Keratinocyte (primary cell): ENCODE measurements at regions not wholly inside any gene's neighbourhood (a gene's known extent, or its start where the extent isn't known, plus 50 kb on each side); places are given as distances from the start of the nearest gene placed in this dataset.

Experiments used
- DNase-seq: peaks from one replicate; pipeline ENCODE4 v3.0.0-alpha.2; 2011; ENCODE audit warnings: low read depth, missing footprints, low spot score
- FAIRE-seq: peaks from 2 replicates; lab custom pipeline; 2011; peaks lifted over from hg19 to GRCh38; lab: Jason Lieb, UNC
- H2AFZ ChIP-seq: 2 replicates; pipeline ENCODE4 v1.6.0; 2012; ENCODE audit warnings: low read length, control low read depth, inconsistent platforms; ENCODE audit not compliant: control insufficient read depth
- H3K27ac ChIP-seq: 2 replicates; pipeline ENCODE4 v1.5.1; 2011; ENCODE audit warnings: low read length; ENCODE audit not compliant: control insufficient read depth, insufficient read depth
- H3K27me3 ChIP-seq: 3 replicates; pipeline ENCODE4 v1.6.0; 2011; ENCODE audit warnings: low read length; ENCODE audit not compliant: control insufficient read depth, insufficient read depth; ENCODE audit errors: extremely low read depth
- H3K36me3 ChIP-seq, 2 experiments: 2 replicates in 1 of 2; 3 replicates in 1 of 2; pipeline ENCODE4 v1.5.1; 2011; ENCODE audit warnings: low read length in 2 of 2, mild to moderate bottlenecking in 1 of 2; ENCODE audit not compliant: control insufficient read depth in 2 of 2, insufficient read depth in 2 of 2; ENCODE audit errors: extremely low read depth in 1 of 2
- H3K4me1 ChIP-seq: 3 replicates; pipeline ENCODE4 v1.5.1; 2011; ENCODE audit warnings: low read length; ENCODE audit not compliant: control insufficient read depth, insufficient read depth; ENCODE audit errors: extremely low read depth
- H3K4me2 ChIP-seq: 3 replicates; pipeline ENCODE4 v1.6.0; 2011; ENCODE audit warnings: low read depth, low read length; ENCODE audit not compliant: control insufficient read depth, insufficient read depth; ENCODE audit errors: extremely low read depth
- H3K4me3 ChIP-seq, 3 experiments: fragments of 200-600 bp in 1 of 3; sonication (generic) in 1 of 3; 2 replicates in 2 of 3; 3 replicates in 1 of 3; pipeline ENCODE4 v1.5.1; 2011 to 2016; ENCODE audit warnings: low read length in 3 of 3, mild to moderate bottlenecking in 3 of 3, control low read depth in 2 of 3, inconsistent platforms in 1 of 3, low read depth in 1 of 3, mixed read lengths in 1 of 3, mixed run types in 1 of 3, moderate library complexity in 1 of 3; ENCODE audit not compliant: control insufficient read depth in 2 of 3, insufficient read depth in 2 of 3; ENCODE audit errors: extremely low read depth in 1 of 3
- H3K79me2 ChIP-seq: 2 replicates; pipeline ENCODE4 v1.6.0; 2012; ENCODE audit warnings: low read length; ENCODE audit not compliant: control insufficient read depth, insufficient read depth
- H3K9ac ChIP-seq: 3 replicates; pipeline ENCODE4 v1.6.0; 2011; ENCODE audit warnings: low read length; ENCODE audit not compliant: control insufficient read depth, insufficient read depth; ENCODE audit errors: extremely low read depth
- H3K9me1 ChIP-seq: 3 replicates; pipeline ENCODE4 v1.6.0; 2011; ENCODE audit warnings: low read length; ENCODE audit not compliant: control insufficient read depth, insufficient read depth; ENCODE audit errors: extremely low read depth
- H3K9me3 ChIP-seq: 2 replicates; pipeline ENCODE4 v1.5.1; 2012; ENCODE audit warnings: low read depth, low read length; ENCODE audit not compliant: control insufficient read depth
- H4K20me1 ChIP-seq: 3 replicates; pipeline ENCODE4 v1.6.0; 2011; ENCODE audit warnings: low read length; ENCODE audit not compliant: control insufficient read depth, insufficient read depth; ENCODE audit errors: extremely low read depth
- EZH2 ChIP-seq: IDR thresholded peaks from one replicate; pipeline ENCODE4 v1.6.1; 2012; ENCODE audit warnings: inconsistent platforms, mild to moderate bottlenecking, low read length, moderate library complexity
- dilution Hi-C: fragments of 300-500 bp; cut with MboI; formaldehyde crosslinking; loops from one replicate; pipeline ENCODE4 v1.7.0; 2020; ENCODE audit warnings: low sequenced_read_pairs; ENCODE audit not compliant: extremely low pct_ligation_motif_present
- TF ChIP-seq, protein P1 (sequence below), 3 experiments: IDR thresholded peaks in 1 of 3; conservative IDR thresholded peaks in 1 of 3; optimal IDR thresholded peaks in 1 of 3; 2 replicates in 2 of 3; 3 replicates in 1 of 3; pipeline versions ENCODE3 to v1.5.1; 2011; ENCODE audit warnings: low read length in 3 of 3, mild to moderate bottlenecking in 3 of 3, moderate library complexity in 2 of 3, control low read depth in 1 of 3, inconsistent platforms in 1 of 3; ENCODE audit not compliant: insufficient read depth in 2 of 3; ENCODE audit errors: extremely low read depth in 1 of 3

DNA sequence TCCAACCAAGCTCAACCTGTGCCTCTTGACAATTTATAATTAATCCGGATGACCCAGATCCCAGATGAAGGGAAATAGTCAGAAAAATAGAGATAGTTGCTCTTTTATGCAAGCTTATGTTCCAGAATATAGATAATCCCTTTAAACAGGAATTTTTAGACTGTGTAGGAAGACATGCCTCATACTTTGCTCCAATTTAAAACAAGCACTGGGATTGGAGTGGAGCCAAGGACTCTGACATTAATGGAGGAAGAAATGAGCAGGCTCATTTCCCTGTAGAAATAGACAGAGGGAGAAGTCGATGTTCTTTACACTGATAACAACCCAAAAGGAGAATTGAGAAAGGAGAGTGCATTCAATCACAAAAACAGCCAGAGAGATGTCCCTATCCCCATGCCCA is 70.1 kb upstream of the LRRC55 start:
- dilution Hi-C loops: no loop called here
- H3K79me2 ChIP-seq: no peaks in the 10 kb centered on the region
- TF ChIP-seq, protein P1, sequence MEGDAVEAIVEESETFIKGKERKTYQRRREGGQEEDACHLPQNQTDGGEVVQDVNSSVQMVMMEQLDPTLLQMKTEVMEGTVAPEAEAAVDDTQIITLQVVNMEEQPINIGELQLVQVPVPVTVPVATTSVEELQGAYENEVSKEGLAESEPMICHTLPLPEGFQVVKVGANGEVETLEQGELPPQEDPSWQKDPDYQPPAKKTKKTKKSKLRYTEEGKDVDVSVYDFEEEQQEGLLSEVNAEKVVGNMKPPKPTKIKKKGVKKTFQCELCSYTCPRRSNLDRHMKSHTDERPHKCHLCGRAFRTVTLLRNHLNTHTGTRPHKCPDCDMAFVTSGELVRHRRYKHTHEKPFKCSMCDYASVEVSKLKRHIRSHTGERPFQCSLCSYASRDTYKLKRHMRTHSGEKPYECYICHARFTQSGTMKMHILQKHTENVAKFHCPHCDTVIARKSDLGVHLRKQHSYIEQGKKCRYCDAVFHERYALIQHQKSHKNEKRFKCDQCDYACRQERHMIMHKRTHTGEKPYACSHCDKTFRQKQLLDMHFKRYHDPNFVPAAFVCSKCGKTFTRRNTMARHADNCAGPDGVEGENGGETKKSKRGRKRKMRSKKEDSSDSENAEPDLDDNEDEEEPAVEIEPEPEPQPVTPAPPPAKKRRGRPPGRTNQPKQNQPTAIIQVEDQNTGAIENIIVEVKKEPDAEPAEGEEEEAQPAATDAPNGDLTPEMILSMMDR (optimal IDR thresholded peaks at IDR 0.05 in 1 of 3, IDR thresholded peaks at IDR 0.05 in 1 of 3, conservative IDR thresholded peaks at IDR 0.05 in 1 of 3; ENCODE audit: extremely low read depth in 1 of 3, insufficient read depth in 2 of 3, low read length in 3 of 3): no peak
- TF ChIP-seq EZH2: no peak
- H3K27me3 ChIP-seq: no peaks in the 10 kb centered on the region
- H3K9me3 ChIP-seq: no peaks in the 10 kb centered on the region
- H2AFZ ChIP-seq: no peak overlapping the region
- H3K27ac ChIP-seq: no peak overlapping the region
- no peaks in the 10 kb centered on the region for H3K9me1 ChIP-seq
- H4K20me1 ChIP-seq: no peaks in the 10 kb centered on the region
- no peaks in the 10 kb centered on the region for H3K4me1 ChIP-seq
- no peak for DNase-seq
- H3K9ac ChIP-seq: no peak overlapping the region
- H3K36me3 ChIP-seq: no peaks in the 10 kb centered on the region
- H3K4me2 ChIP-seq: no peak overlapping the region
- no peak overlapping the region for H3K4me3 ChIP-seq
- FAIRE-seq: no peak

DNA sequence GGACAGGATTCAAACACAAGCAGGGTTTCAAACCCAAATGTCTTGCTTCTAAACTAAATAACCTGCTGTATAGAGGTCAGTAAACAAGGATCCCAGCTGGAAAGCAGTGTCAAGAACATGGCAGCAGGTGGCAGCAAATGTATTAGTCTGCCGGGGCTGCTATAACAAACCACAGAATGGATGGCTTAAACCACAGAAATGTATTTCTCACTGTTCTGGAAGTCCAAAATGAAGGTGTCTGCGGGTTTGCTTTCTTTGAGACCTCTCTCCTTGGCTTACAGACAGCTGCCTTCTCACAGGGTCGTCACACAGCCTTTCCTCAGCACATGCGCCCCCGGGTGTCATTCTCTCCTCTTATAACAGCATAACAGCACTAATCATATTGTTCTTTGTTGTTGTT is 65.1 kb upstream of the LRRC55 start:
- no peak overlapping the region for H2AFZ ChIP-seq
- dilution Hi-C loops: no loop called here
- no peaks in the 10 kb centered on the region for H3K36me3 ChIP-seq
- no peak overlapping the region for H3K4me2 ChIP-seq
- no peaks in the 10 kb centered on the region for H3K27me3 ChIP-seq
- H4K20me1 ChIP-seq: no peaks in the 10 kb centered on the region
- H3K9ac ChIP-seq: no peak overlapping the region
- FAIRE-seq (peak; percentile 49), DNase-seq (no peak)
- H3K4me1 ChIP-seq: no peaks in the 10 kb centered on the region
- H3K9me1 ChIP-seq: no peaks in the 10 kb centered on the region
- no peak overlapping the region for H3K27ac ChIP-seq
- no peaks in the 10 kb centered on the region for H3K79me2 ChIP-seq
- peaks cover 4% of the 10 kb centered on the region for H3K9me3 ChIP-seq
- H3K4me3 ChIP-seq: no peak overlapping the region
- TF ChIP-seq, protein P1 (optimal IDR thresholded peaks at IDR 0.05 in 1 of 3, IDR thresholded peaks at IDR 0.05 in 1 of 3, conservative IDR thresholded peaks at IDR 0.05 in 1 of 3; ENCODE audit: extremely low read depth in 1 of 3, insufficient read depth in 2 of 3, low read length in 3 of 3): peak; percentile 65 to 76 (median 66)
- no peak for TF ChIP-seq EZH2
